Peyer's patch (tissue), 4 donors: ENCODE measurements at regions not wholly inside any gene's neighbourhood (a gene's known extent, or its start where the extent isn't known, plus 50 kb on each side); places are given as distances from the start of the nearest gene placed in this dataset.

Experiments
- DNase-seq, 3 donors: peaks; one replicate each; pipeline ENCODE4 v3.0.0-alpha.2; 2017 to 2019
- H3K27ac ChIP-seq, 4 donors: fragments of 200-600 bp; sonication (generic); one replicate each; pipeline ENCODE4 v1.5.1; 2016 to 2019
- H3K27me3 ChIP-seq, 2 donors: fragments of 200-600 bp; sonication (generic); one replicate each; pipeline ENCODE4 v1.5.1; 2019
- H3K36me3 ChIP-seq, 3 donors: fragments of 200-600 bp; sonication (generic); one replicate each; pipeline ENCODE4 v1.5.1; 2016 to 2019
- H3K4me1 ChIP-seq, 4 donors: fragments of 200-600 bp; sonication (generic); one replicate each; pipeline ENCODE4 v1.5.1; 2016 to 2019
- H3K4me3 ChIP-seq, 4 donors: fragments of 200-600 bp; sonication (generic); 1 replicate in 3 of 4; 2 replicates in 1 of 4; pipeline ENCODE4 v1.5.1; 2016 to 2019; ENCODE audit warnings: mild to moderate bottlenecking in 1 of 4
- H3K9me3 ChIP-seq, 4 donors: fragments of 200-600 bp; sonication (generic); one replicate each; pipeline ENCODE4 v1.5.1; 2016 to 2019; ENCODE audit warnings: mild to moderate bottlenecking in 1 of 4
- POLR2A ChIP-seq, 2 donors: fragments of 450-650 bp; IDR thresholded peaks; one replicate each; pipeline ENCODE4 v1.5.1; 2017; ENCODE audit warnings: antibody characterized with exemption in 2 of 2, mild to moderate bottlenecking in 2 of 2, moderate library complexity in 2 of 2
- TF ChIP-seq, protein P1 (sequence below), 6 experiments: fragments of 450-650 bp in 4 of 6; fragments of 200-600 bp in 2 of 6; sonication (generic) in 1 of 6; IDR thresholded peaks; one replicate each; pipeline ENCODE4 v1.5.1; 2017 to 2019; ENCODE audit warnings: antibody characterized with exemption in 6 of 6, mild to moderate bottlenecking in 3 of 6, moderate library complexity in 1 of 6

DNA sequence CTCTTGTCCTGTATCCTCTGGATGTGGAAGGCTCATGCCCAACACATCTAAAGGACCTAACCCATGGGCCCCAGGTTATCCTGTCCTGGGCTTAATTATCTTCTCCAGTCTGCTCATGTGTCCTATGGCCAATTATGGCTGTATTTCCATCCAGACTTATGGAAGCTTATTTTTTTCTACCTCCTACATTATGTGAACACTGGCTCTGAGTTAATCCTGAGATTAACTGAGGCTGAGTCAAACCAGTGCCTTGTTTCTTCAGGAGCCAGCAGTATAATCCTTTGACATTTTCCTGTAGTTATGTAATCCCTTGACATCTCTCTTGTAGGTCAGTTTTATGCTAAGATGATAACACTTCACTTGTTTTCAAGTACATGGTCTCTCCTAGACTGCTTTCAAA, 213.6 kb downstream of the PMAIP1 start:
- no peak for DNase-seq
- no peaks in the 10 kb centered on the region for H3K9me3 ChIP-seq
- no peak overlapping the region for H3K4me3 ChIP-seq
- H3K27ac ChIP-seq = no peak overlapping the region
- no peak for TF ChIP-seq POLR2A (IDR thresholded peaks at IDR 0.05)
- TF ChIP-seq, protein P1, sequence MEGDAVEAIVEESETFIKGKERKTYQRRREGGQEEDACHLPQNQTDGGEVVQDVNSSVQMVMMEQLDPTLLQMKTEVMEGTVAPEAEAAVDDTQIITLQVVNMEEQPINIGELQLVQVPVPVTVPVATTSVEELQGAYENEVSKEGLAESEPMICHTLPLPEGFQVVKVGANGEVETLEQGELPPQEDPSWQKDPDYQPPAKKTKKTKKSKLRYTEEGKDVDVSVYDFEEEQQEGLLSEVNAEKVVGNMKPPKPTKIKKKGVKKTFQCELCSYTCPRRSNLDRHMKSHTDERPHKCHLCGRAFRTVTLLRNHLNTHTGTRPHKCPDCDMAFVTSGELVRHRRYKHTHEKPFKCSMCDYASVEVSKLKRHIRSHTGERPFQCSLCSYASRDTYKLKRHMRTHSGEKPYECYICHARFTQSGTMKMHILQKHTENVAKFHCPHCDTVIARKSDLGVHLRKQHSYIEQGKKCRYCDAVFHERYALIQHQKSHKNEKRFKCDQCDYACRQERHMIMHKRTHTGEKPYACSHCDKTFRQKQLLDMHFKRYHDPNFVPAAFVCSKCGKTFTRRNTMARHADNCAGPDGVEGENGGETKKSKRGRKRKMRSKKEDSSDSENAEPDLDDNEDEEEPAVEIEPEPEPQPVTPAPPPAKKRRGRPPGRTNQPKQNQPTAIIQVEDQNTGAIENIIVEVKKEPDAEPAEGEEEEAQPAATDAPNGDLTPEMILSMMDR (IDR thresholded peaks at IDR 0.05) = no peak
- H3K4me1 ChIP-seq = no peaks in the 10 kb centered on the region
- no peaks in the 10 kb centered on the region for H3K27me3 ChIP-seq
- H3K36me3 ChIP-seq = no peaks in the 10 kb centered on the region

DNA sequence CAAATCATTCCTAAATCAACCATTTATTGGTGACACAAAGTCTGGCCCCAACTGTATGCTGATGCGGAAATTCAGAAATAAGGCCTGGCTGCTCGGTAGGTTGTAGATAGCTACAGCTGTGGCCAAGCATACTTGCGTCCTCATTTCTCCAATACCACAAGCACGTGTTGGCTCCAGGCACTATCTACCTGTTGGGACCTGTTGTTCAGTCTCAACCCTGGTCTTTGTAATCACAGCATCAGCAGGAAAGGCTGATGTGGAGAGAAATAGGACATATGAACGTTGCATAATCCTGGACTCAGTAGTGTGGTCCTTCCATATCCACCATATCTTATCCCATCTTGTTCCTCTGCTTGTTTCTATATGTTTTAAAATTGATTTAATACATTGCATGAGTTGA, 212.6 kb downstream of the PMAIP1 start:
- Histone ChIP-seq H3K27me3 (no peaks in the 10 kb centered on the region), H3K4me1 (no peaks in the 10 kb centered on the region), H3K9me3 (no peaks in the 10 kb centered on the region), H3K27ac (no peak overlapping the region), H3K4me3 (no peak overlapping the region), H3K36me3 (no peaks in the 10 kb centered on the region)
- no peak for TF ChIP-seq POLR2A (IDR thresholded peaks at IDR 0.05)
- TF ChIP-seq, protein P1 (IDR thresholded peaks at IDR 0.05) = no peak
- no peak for DNase-seq

DNA sequence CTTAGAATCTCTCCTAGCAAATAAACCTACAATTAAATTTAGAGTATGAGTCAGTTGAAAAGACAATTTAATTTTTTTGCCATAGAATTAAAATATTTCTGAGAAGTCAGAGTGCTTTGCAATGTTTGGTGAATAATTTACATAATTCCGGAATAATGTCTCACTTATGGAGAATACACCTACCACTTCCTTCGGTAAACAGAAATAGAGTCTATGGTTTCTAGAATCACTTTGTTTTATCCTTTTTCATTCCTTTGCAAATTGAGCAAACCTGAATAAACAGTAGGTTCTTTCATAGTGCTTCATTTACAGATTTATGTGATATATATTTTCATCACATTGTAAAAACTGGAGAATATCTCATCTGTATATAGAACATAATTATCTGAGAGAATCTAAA, 211.7 kb downstream of the PMAIP1 start:
- no peaks in the 10 kb centered on the region for H3K9me3 ChIP-seq
- H3K4me1 ChIP-seq = no peaks in the 10 kb centered on the region
- no peak for DNase-seq
- no peak overlapping the region for H3K4me3 ChIP-seq
- no peaks in the 10 kb centered on the region for H3K36me3 ChIP-seq
- H3K27me3 ChIP-seq = no peaks in the 10 kb centered on the region
- no peak overlapping the region for H3K27ac ChIP-seq
- TF ChIP-seq POLR2A (IDR thresholded peaks at IDR 0.05) = no peak
- TF ChIP-seq, protein P1 (IDR thresholded peaks at IDR 0.05) = no peak

DNA sequence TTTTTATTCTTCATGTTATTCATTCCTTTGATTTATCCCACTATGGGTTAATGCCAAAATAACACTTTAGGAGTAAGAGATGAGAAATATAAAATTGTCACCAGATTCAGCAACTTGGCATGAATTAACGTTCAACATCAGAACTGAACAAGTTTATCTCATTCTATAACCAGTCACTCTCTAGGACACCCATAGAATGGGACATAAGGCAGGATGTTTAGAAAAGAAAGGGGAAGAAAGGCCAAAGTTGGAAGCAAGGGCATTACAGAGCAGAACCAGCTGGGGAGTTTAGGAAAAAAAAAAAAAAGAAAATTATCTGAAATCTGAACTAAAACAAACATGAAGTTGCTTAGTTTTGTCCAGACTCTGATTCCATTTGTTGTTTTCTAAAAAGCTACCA, 211.0 kb downstream of the PMAIP1 start:
- TF ChIP-seq, protein P1 (IDR thresholded peaks at IDR 0.05) = no peak
- TF ChIP-seq POLR2A (IDR thresholded peaks at IDR 0.05) = no peak
- no peak overlapping the region for H3K27ac ChIP-seq
- H3K9me3 ChIP-seq = no peaks in the 10 kb centered on the region
- H3K27me3 ChIP-seq = no peaks in the 10 kb centered on the region
- H3K4me1 ChIP-seq = no peaks in the 10 kb centered on the region
- H3K4me3 ChIP-seq = no peak overlapping the region
- no peak for DNase-seq
- H3K36me3 ChIP-seq = no peaks in the 10 kb centered on the region

DNA sequence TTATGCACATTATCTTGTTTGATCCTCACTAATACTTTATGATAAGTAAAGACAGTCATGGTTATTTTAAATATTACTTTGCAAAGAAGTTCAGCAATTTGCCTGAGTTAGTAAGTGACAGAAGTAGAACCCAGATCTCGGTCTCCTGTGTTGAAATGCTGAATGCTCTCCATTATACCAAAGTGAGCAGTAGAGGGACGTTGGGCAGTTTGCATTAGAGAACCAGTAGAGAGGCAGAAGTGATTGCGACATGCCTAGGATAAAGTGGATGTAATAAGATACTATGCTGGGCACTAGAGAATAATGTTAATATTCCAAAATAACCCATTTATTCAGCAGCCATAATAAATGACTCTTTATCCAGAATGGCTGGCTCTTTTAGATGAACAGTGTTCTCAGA, 201.0 kb downstream of the PMAIP1 start:
- no peak overlapping the region for H3K4me3 ChIP-seq
- no peak overlapping the region for H3K27ac ChIP-seq
- no peak for DNase-seq
- H3K36me3 ChIP-seq = no peaks in the 10 kb centered on the region
- TF ChIP-seq, protein P1 (IDR thresholded peaks at IDR 0.05) = no peak
- TF ChIP-seq POLR2A (IDR thresholded peaks at IDR 0.05) = no peak
- no peaks in the 10 kb centered on the region for H3K27me3 ChIP-seq
- no peaks in the 10 kb centered on the region for H3K9me3 ChIP-seq
- H3K4me1 ChIP-seq = no peaks in the 10 kb centered on the region

DNA sequence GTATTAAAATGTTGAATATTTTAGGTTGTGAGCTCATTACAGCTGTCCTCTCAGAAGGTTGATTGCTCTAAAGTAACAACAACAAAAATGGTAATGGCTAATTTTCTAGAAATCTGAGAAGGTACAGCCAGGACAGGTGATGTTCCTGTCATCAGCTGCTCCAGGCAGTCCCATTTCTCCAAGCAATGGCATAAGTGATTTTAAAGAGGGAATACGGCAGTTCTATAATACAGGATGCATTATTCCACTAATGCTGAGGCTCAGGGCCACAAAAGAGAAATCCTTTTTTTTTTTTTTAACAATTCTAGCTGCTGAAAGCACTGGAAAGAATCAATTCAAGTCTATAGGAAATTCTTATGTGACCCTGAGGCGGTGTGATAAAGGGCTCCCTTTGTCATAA, 199.9 kb downstream of the PMAIP1 start:
- Histone ChIP-seq H3K27ac (no peak overlapping the region), H3K36me3 (no peaks in the 10 kb centered on the region), H3K4me3 (no peak overlapping the region), H3K4me1 (no peaks in the 10 kb centered on the region), H3K9me3 (no peaks in the 10 kb centered on the region), H3K27me3 (no peaks in the 10 kb centered on the region)
- no peak for TF ChIP-seq POLR2A (IDR thresholded peaks at IDR 0.05)
- TF ChIP-seq, protein P1 (IDR thresholded peaks at IDR 0.05) = no peak
- DNase-seq = no peak
